Activated CD4-positive, alpha-beta T cell treated with anti-CD3 and anti-CD28 coated beads, Interleukin-2, Interleukin-6, amounts not matched to agents 100 ng/mL and 50 ng/mL, durations not matched to agents 16 hours and 8 hours (primary cell): ENCODE measurements at regions not wholly inside any gene's neighbourhood (a gene's known extent, or its start where the extent isn't known, plus 50 kb on each side); places are given as distances from the start of the nearest gene placed in this dataset.

ENCODE experiments used
- DNase-seq: peaks from one replicate; pipeline ENCODE4 v3.0.0-alpha.2; 2020

DNA sequence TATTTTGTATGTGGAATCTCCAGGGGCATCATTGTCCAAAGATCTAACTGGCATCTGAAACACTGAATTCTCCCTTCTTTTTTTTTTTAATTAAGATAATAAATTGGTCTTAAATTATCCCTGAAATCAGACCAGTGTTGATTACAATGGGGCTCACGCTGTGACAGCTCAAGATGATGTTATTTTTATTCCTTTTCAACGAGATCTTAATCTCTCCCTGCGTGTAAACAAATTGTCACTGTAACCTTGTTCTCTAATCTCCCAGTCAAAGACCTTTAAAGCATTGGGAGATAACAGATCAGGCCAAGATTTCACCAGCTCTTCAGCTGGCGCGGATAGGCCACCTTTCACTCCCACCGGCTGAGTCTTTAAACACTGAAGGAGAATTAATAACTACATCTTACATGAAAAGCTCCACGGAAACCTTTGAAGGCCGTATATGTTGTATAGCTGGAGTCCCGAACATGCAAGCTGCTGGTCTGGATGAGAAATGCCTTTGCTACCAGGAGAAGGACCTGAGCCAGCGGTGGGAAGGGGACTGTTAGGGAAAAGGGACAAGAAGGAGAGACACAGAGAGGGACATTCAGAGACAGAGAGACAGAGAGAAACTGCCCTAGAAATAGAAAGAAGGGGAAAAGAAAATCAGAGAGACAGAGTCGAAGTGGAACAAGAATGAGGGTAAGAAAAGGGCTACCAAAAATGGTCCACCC, 418.8 kb upstream of the NR2F2 start:
- DNase-seq, result no peak

DNA sequence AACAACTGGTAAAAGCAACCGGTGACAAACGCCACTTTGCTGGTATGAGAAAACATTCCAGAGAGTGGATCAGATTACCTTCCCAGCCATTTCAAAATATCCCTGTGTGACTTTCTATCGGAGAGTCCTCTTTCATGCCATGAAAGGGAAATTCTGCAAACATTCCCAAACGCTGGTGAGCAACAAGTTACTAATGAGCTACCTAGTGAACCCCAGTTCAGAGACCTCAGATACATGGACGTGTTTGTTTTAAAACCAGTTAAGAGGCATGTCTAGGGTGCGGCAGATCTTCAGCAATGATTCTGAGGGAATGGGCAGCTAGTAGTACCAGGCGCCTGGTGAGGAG, 418.2 kb upstream of the NR2F2 start:
- DNase-seq, result no peak

DNA sequence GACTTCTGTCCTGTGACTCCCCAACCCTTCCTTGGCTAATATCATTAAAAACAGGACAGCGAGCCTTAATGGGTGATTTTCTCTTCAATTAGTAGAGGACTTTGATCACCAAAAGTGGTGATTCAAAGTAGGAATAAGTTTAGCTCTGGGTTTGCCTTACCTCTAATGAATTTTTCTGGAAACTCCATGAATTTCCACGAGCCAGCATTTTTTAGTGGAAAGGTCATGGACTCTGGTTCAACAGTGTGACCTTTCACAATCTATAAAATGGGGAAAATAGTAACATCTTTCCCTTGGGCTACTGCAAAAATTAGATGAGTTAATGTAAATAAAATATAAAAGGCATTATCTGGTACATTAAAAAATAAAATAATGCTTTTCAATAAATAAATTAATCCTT, 417.8 kb upstream of the NR2F2 start:
- no peak for DNase-seq

- no peak for DNase-seq
Observed at GRCh38 chr15:95916568-95916967, 413.9 kb upstream of the NR2F2 start.

- DNase-seq, result no peak
Observed at GRCh38 chr15:95918525-95918924, 412.0 kb upstream of the NR2F2 start.

DNA sequence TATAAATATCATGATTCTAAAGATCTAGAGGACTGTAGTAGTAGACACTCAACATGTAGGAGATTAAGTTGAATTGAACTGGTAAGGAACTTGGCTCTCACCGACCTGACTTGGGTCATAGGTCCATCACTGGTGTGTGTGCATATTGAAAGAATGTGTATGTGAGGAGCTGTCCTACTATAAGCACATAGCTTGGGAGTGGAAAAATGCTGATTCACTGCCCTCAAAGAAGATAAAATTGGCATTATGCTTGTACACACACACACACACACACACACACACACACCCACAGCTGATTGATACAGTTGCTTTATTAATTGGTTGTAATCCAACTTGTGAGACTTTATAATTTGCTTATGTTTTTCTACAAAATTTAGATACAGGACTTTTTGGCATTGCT, 411.0 kb upstream of the NR2F2 start:
- no peak for DNase-seq

DNA sequence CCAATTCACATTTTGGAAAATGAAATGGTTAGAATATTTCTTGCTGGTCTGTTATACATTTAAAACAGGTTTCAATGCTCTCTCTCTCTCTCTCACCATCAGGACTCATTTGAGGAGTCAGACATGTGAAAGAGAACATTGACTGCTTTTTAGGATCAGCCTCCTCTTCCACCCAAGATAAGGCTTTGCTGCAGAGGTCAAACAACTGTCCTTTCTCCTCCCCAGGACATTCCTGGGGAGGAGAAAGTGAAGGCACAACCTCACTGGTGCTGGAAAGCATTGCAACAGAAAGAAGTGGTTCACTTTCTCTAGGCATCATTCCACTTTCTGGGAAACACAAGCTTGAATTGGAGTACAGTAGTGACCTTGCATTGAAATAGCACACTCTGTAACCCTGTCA, 409.1 kb upstream of the NR2F2 start:
- DNase-seq, result no peak

DNA sequence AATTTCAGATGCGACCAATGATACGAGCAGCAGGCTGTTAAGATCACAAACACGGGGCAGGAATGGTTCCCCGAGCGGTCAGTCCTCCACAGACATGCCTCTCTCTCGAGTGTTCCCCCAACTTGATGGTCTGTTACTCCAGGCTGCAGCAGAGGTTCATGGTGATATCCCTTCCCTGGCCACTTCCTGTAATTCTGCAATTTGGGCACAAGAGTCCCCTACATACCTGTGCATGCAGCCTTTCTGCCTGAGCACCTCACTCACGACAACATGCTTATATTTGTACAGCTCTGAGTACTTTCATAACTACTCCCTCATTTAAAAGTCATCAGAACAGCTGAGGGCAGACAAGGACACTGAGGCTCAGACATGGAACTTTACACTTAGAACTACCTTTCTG, 408.1 kb upstream of the NR2F2 start:
- no peak for DNase-seq

- DNase-seq, result no peak
Observed at GRCh38 chr15:95923792-95924191, 406.7 kb upstream of the NR2F2 start.

- DNase-seq, result no peak
Observed at GRCh38 chr15:95928822-95929221, 401.7 kb upstream of the NR2F2 start.

GRCh38 chr15:95929232-95929846, 401.2 kb upstream of the NR2F2 start:
- peak; percentile 13 for DNase-seq

DNA sequence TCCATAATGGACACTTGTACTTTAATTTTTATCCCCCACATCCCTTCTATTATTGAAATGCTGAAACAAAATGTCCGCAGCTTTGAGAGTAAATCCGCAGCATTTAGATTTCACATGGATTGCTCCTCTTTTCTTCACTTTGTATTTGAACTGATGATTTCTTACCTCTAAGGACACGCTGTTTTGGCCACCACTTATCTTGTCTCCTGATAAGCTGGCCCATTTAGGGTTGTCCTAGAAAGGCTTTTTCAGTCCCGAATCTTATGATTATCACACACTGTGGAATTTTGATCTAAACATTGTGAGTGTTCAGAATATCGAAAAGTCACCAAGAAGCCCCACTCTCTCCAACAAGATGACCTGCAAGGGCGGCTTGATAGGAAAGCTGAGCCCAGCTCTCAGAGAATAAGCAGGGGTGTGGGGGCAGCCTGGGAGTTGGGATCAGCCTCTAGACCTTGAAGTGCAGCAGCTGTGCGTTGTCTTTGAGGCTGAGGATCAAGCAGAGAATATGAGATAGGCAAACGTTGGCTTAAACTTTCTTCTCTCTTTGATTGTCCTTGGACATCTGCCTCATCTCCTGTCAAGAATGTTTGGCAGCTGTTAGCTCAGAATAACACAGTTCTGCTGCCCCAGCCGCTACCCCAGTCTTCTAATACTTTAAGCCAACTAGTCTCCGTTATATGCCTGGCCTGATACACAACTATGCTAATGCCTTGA, 399.7 kb upstream of the NR2F2 start:
- no peak for DNase-seq

GRCh38 chr15:95931619-95932018, 398.9 kb upstream of the NR2F2 start:
- no peak for DNase-seq

- no peak for DNase-seq
Observed at GRCh38 chr15:95932141-95932540, 398.4 kb upstream of the NR2F2 start.

GRCh38 chr15:95932676-95933075, 397.8 kb upstream of the NR2F2 start:
- DNase-seq, result no peak

DNA sequence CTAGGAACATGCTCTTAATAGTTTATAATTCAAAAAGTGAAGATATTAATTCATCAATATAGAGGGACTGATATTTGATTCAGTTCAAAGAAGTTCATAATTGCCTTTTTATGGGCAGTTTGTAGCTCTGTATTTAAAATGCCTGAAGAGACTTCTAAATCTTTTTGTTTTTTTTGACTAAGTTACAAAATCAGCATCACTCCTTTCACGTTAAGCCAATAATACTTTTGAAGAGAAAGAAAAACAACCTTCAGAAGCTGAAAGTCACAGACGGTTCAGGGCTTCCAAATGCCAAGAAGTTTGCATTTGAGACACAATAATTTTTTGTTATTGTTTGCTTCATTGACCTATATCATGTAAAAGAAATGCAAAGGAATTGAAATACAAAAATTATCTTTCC, 394.6 kb upstream of the NR2F2 start:
- no peak for DNase-seq

DNA sequence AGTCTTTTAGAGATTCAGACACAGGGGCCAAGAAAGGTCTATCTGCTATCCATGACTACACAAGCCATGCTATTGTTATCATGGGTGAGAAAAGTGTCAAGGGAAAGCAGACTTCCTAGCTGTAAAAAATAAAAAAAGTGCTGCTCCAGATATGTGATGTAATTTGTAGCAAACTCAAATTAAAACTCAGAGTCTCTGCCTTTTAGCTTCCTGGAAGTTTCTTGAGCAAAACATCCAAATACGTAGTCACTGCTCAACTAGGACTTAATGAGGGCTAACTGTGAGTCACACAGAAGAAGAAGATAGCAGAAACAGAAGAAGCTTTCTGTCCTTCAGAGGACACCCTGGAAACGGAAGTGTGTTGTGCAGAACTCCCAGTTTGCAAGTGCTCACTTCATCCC, 393.4 kb upstream of the NR2F2 start:
- no peak for DNase-seq

DNA sequence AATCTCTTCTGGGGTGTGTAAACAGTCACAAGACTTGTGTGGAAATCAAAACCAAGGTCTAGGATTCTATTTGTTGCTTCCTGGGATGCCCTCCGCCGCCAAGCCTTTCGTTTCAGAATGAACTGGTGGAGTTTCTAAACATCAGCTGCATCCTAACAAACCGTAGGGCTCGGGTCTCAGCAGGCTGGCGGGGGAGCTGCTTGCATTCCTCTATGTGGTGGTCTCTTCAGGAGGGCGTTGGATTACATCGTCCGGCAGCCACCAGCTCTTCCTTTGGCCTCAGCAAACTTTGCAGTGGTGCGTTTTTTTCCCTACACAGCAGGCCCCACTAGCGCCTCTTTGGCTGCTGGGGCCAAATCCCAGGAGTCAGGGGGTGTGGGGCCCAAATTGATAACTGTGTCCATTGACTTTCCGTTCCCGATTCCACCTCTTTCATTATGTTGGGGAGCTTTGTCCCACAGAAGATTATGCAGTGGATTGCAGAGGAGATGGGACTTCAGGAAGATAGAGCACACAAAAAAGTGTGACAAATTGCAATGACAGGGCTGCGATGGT, 390.0 kb upstream of the NR2F2 start:
- no peak for DNase-seq

- no peak for DNase-seq
Observed at GRCh38 chr15:95944193-95944592, 386.3 kb upstream of the NR2F2 start.

DNA sequence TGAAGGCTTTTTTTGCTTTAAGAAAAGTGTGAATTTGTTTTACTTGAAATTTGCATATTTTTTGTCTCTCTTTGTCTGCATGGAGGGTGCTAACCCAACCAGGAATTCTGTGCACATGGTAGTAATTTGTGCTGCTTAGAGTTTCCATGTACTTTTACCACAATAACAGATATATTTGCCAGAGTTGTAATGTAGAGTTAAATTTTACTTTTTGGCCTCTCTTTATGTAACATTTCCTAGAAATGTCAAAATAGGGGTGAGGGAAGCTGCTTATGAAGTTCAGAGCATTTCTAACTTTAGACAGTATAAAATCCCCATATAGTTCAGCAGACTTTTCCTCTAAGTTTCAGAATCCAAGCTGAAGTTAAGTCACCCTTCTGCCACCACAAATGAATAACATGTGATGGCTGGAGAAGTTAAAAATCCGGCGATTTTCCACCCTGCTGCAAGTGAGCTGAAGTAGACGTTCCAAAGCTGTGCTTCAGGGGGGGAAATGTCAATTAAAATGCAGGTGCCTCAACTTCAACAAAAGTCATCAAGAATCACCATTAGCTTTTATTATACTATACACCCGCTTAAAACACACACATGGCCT, 385.7 kb upstream of the NR2F2 start:
- DNase-seq, result no peak

DNA sequence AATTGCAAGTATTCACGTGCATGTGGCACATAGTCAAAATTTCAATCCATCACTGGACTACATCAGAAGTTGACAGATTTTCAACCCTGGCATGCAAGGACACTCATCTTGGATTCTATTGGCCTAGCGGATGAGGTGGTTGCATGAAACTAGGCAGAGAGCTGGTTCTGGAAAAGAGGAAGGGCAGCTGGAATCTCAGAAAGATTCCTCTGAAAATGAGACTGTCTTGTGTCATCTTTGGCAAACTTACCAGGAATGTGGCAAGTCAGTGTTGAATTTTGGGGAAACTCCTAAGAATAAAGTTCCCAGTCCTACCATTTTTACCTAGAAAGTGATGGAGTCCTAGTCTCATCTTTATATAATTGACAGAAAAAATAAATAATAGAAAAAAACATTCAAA, 384.3 kb upstream of the NR2F2 start:
- DNase-seq, result no peak

DNA sequence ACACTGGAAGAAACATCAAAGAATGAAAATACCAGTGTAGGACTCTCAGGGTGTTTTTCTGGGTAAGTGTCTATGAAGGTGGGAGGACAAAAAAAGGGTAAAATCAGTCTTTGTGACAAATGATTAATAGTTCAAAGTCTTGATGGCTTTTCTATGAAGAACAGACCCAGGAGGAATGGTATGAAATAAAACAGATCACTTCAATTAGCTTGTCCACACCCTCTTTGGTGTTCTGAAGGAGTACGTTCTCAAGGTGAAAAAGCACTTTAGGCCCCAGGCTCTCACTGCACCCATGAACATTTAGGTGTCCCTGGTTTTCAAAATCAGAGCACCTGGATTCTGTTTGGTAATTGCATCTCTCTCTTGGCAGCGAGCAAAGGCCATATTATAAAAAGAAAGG, 383.6 kb upstream of the NR2F2 start:
- no peak for DNase-seq

GRCh38 chr15:95948411-95948810, 382.1 kb upstream of the NR2F2 start:
- DNase-seq, result no peak

DNA sequence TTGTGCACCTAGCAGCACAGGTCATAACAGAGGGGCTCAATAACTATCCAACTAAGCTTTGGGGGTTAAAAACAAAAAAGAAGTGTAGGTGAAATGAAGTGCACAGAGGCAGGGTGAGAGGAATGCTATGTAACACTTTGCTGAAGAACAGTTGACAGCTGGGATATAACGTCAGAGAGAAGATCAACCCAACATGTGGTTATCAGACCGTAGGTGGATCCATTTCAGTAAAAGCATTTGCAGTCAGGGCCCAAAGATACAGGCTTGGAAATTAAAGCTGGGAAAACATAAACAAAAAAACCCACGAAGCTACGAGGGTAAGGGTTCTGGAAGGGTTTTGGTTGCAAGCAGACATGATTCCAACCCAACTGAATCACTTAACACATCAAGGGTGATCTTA, 377.5 kb upstream of the NR2F2 start:
- no peak for DNase-seq
